Neural cell (in vitro differentiated cells): ENCODE measurements at regions not wholly inside any gene's neighbourhood (a gene's known extent, or its start where the extent isn't known, plus 50 kb on each side); places are given as distances from the start of the nearest gene placed in this dataset.

Experiments
- H2AFZ ChIP-seq: fragments of 200-600, 300-800 bp; sonication (generic), shearing (Covaris generic); 2 replicates; pipeline ENCODE4 v1.6.0; 2014; ENCODE audit warnings: low read depth, mild to moderate bottlenecking, antibody characterized with exemption, low read length, moderate library complexity
- H3F3A ChIP-seq: fragments of 200-600 bp; shearing (Covaris generic); 2 replicates; pipeline ENCODE4 v1.6.1; 2016; ENCODE audit warnings: mild to moderate bottlenecking, moderate library complexity, mixed read lengths, antibody characterized with exemption, low read length; ENCODE audit not compliant: insufficient read depth, poor library complexity, severe bottlenecking
- H3K27ac ChIP-seq: fragments of 200-600, 300-800 bp; sonication (generic), shearing (Covaris generic); 2 replicates; pipeline ENCODE4 v1.5.1; 2014; ENCODE audit warnings: mild to moderate bottlenecking, low read length, moderate library complexity
- H3K27me3 ChIP-seq: fragments of 300-800, 200-600 bp; sonication (generic), shearing (Covaris generic); 2 replicates; pipeline ENCODE4 v1.6.0; 2014; ENCODE audit warnings: mild to moderate bottlenecking, low read depth, low read length, moderate library complexity; ENCODE audit not compliant: insufficient read depth
- H3K36me3 ChIP-seq: fragments of 300-800, 200-600 bp; sonication (generic), shearing (Covaris generic); 2 replicates; pipeline ENCODE4 v1.5.1; 2014; ENCODE audit warnings: mild to moderate bottlenecking, antibody characterized with exemption, low read length, moderate library complexity; ENCODE audit not compliant: insufficient read depth
- H3K4me2 ChIP-seq: fragments of 300-800, 200-600 bp; sonication (generic), shearing (Covaris generic); 2 replicates; pipeline ENCODE4 v1.6.0; 2014; ENCODE audit warnings: mild to moderate bottlenecking, low read length
- H3K4me3 ChIP-seq: fragments of 300-800, 200-600 bp; sonication (generic), shearing (Covaris generic); 2 replicates; pipeline ENCODE4 v1.5.1; 2014; ENCODE audit warnings: mild to moderate bottlenecking, low read length, moderate library complexity
- H3K79me2 ChIP-seq: fragments of 200-600 bp; shearing (Covaris generic); replicated peaks from 2 replicates; pipeline ENCODE4 v1.6.0; 2014; ENCODE audit warnings: mild to moderate bottlenecking, low read length, moderate library complexity; ENCODE audit not compliant: insufficient read depth
- H3K9ac ChIP-seq: fragments of 300-800, 200-600 bp; sonication (generic), shearing (Covaris generic); 2 replicates; pipeline ENCODE4 v1.6.1; 2016; ENCODE audit warnings: mild to moderate bottlenecking, low read length, mixed read lengths
- H3K9me2 ChIP-seq: fragments of 200-600 bp; shearing (Covaris generic); 2 replicates; pipeline ENCODE4 v1.6.1; 2016; ENCODE audit warnings: mild to moderate bottlenecking, low read length, mixed read lengths; ENCODE audit not compliant: insufficient read depth
- H3K9me3 ChIP-seq: fragments of 200-600, 300-800 bp; sonication (generic), shearing (Covaris generic); 2 replicates; pipeline ENCODE4 v1.6.1; 2016; ENCODE audit warnings: mild to moderate bottlenecking, mixed run types, low read length, moderate library complexity, mixed read lengths
- H4K20me1 ChIP-seq: fragments of 200-600 bp; shearing (Covaris generic); 2 replicates; pipeline ENCODE4 v1.6.1; 2016; ENCODE audit warnings: mild to moderate bottlenecking, mixed run types; ENCODE audit not compliant: insufficient read depth
- CTCF ChIP-seq: fragments of 450-650 bp; IDR thresholded peaks from 2 replicates; pipeline ENCODE4 v1.5.1; 2014; ENCODE audit warnings: antibody characterized with exemption, mild to moderate bottlenecking, moderate library complexity; ENCODE audit not compliant: poor library complexity, severe bottlenecking
- EP300 ChIP-seq: fragments of 450-650 bp; conservative IDR thresholded peaks from 2 replicates; pipeline ENCODE4 v1.6.1; 2014; ENCODE audit warnings: antibody characterized with exemption, mild to moderate bottlenecking, moderate library complexity; ENCODE audit not compliant: poor library complexity, severe bottlenecking
- EZH2 ChIP-seq: fragments of 200-600, 300-800 bp; shearing (Covaris generic), sonication (generic); IDR thresholded peaks from 2 replicates; pipeline ENCODE4 v1.6.1; 2014; ENCODE audit warnings: antibody characterized with exemption, low read length, borderline replicate concordance, mild to moderate bottlenecking; ENCODE audit not compliant: insufficient read depth, poor library complexity, severe bottlenecking
- MXI1 ChIP-seq: fragments of 450-650 bp; conservative IDR thresholded peaks from 2 replicates; pipeline ENCODE4 v1.6.1; 2014; ENCODE audit warnings: antibody characterized with exemption, mild to moderate bottlenecking; ENCODE audit not compliant: poor library complexity, severe bottlenecking
- POLR2AphosphoS5 ChIP-seq: IDR thresholded peaks from 2 replicates; pipeline ENCODE4 v1.6.1; 2012
- RAD21 ChIP-seq: fragments of 450-650 bp; conservative IDR thresholded peaks from 2 replicates; pipeline ENCODE4 v1.6.1; 2014; ENCODE audit warnings: antibody characterized with exemption, mild to moderate bottlenecking, moderate library complexity
- REST ChIP-seq: IDR thresholded peaks from 2 replicates; pipeline ENCODE4 v1.6.1; 2012; ENCODE audit warnings: borderline replicate concordance
- SMC3 ChIP-seq: fragments of 450-650 bp; conservative IDR thresholded peaks from 2 replicates; pipeline ENCODE4 v1.6.1; 2014; ENCODE audit warnings: antibody characterized with exemption, mild to moderate bottlenecking, moderate library complexity; ENCODE audit not compliant: poor library complexity
- TAF1 ChIP-seq: IDR thresholded peaks from 2 replicates; pipeline ENCODE4 v1.6.1; 2012; ENCODE audit warnings: low read depth

DNA sequence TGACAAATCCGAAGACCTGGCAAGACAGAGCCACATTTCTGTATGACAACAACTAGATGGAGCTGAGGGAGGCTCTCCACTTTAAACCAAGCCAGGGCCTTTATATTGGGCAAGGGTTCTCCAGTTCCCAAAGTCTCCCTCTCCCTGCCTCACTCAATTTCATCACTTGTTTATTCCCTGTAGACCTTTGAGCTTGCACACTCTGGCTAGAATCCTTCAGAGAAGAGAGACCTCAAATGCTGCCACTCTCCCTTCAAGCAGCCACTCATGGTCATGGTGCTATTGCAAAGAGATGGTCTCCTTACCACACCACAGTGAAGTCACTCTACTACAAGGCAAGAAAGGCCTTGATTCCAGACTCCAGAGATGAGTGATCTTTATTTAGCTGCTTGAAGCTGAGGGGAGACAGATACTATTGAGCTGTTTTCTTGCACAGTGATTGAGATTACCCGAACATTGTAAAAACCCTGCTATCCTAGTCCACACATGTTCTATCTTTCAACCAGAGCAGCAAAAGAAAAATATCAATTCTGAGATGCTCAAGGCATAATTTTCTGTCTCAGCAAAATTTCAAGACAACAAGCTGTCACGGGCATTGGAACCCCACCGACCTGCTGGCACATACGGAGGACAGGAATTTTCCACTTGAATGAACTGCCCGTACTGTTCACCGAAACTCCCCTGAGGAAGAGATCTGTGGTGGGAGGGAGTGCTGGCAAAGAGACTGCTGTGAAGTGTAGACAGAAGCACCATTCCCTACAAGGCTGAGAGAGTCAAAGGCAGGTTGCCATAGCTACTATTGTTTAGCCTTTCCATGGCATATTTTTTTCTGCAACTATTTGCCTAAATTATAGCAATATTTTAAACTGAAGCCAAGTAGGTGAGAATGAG lies 81.1 kb downstream of the CDO1 start:
- Histone ChIP-seq H3K79me2 (no peaks in the 10 kb centered on the region), H3K9ac (no peak overlapping the region), H3K9me2 (no peaks in the 10 kb centered on the region), H3F3A (no peaks in the 10 kb centered on the region), H2AFZ (no peak overlapping the region), H3K36me3 (no peaks in the 10 kb centered on the region), H3K27ac (no peak overlapping the region), H3K4me3 (peak overlapping the region; percentile 30), H3K9me3 (no peaks in the 10 kb centered on the region), H3K27me3 (no peaks in the 10 kb centered on the region), H4K20me1 (no peaks in the 10 kb centered on the region), H3K4me2 (no peak overlapping the region)
- TF ChIP-seq POLR2AphosphoS5: no peak
- TF ChIP-seq TAF1: no peak
- TF ChIP-seq SMC3: no peak
- TF ChIP-seq CTCF: no peak

GRCh38 chr5:115733607-115734006 lies 82.9 kb downstream of the CDO1 start:
- H3K9me3 ChIP-seq: no peaks in the 10 kb centered on the region
- H2AFZ ChIP-seq: no peak overlapping the region
- no peaks in the 10 kb centered on the region for H3K27me3 ChIP-seq
- TF ChIP-seq EZH2 (no peak), CTCF (no peak), EP300 (no peak), SMC3 (no peak), POLR2AphosphoS5 (no peak), REST (no peak), TAF1 (no peak), MXI1 (no peak), RAD21 (no peak)
- no peak overlapping the region for H3K4me2 ChIP-seq
- no peaks in the 10 kb centered on the region for H4K20me1 ChIP-seq
- H3F3A ChIP-seq: no peaks in the 10 kb centered on the region
- H3K27ac ChIP-seq: no peak overlapping the region
- no peaks in the 10 kb centered on the region for H3K9me2 ChIP-seq
- H3K4me3 ChIP-seq: no peak overlapping the region
- no peaks in the 10 kb centered on the region for H3K36me3 ChIP-seq
- H3K9ac ChIP-seq: no peak overlapping the region
- no peaks in the 10 kb centered on the region for H3K79me2 ChIP-seq
